H1 (cell line): ENCODE measurements at regions not wholly inside any gene's neighbourhood (a gene's known extent, or its start where the extent isn't known, plus 50 kb on each side); places are given as distances from the start of the nearest gene placed in this dataset.

Experiments
- CTCF ChIA-PET: fragments of 300-600 bp; sonication (Branson Sonifier 250); formaldehyde crosslinking; loops from one replicate; lab custom pipeline; 2021; ENCODE audit not compliant: partially characterized antibody; lab: Charles Lee
- POLR2A ChIA-PET: fragments of 300-600 bp; sonication (Branson Sonifier 250); formaldehyde crosslinking; loops from one replicate; lab custom pipeline; 2021; ENCODE audit warnings: inconsistent platforms; ENCODE audit not compliant: partially characterized antibody; lab: Charles Lee
- DNase-seq, 2 experiments: peaks; one replicate each; pipeline versions ENCODE4 v3.0.0 to v3.0.0-alpha.2; 2010 to 2022; ENCODE audit warnings: low spot score in 2 of 2, low read depth in 1 of 2, mixed read lengths in 1 of 2
- FAIRE-seq: peaks from 2 replicates; lab custom pipeline; 2011; peaks lifted over from hg19 to GRCh38; lab: Jason Lieb, UNC
- H2AFZ ChIP-seq: 2 replicates; pipeline ENCODE4 v1.8.1; 2012; ENCODE audit warnings: low read length, inconsistent platforms
- H2AK5ac ChIP-seq: 2 replicates; pipeline ENCODE4 v1.6.1; 2013; ENCODE audit warnings: low read depth, low read length
- H2BK120ac ChIP-seq: replicated peaks from 2 replicates; pipeline ENCODE3; 2013; ENCODE audit warnings: low read depth, low read length, inconsistent platforms
- H2BK12ac ChIP-seq: 2 replicates; pipeline ENCODE4 v1.6.1; 2013; ENCODE audit warnings: low read depth, low read length
- H2BK15ac ChIP-seq: 2 replicates; pipeline ENCODE4 v1.6.1; 2013; ENCODE audit warnings: low read length
- H2BK20ac ChIP-seq: 2 replicates; pipeline ENCODE4 v1.6.1; 2013; ENCODE audit warnings: low read length
- H2BK5ac ChIP-seq: 2 replicates; pipeline ENCODE4 v1.6.1; 2013; ENCODE audit warnings: low read depth, low read length
- H3K14ac ChIP-seq: 2 replicates; pipeline ENCODE4 v1.6.1; 2013; ENCODE audit warnings: inconsistent platforms; ENCODE audit not compliant: insufficient read length
- H3K18ac ChIP-seq: 2 replicates; pipeline ENCODE4 v1.6.1; 2013; ENCODE audit warnings: low read length; ENCODE audit errors: extremely low read depth
- H3K23ac ChIP-seq: 2 replicates; pipeline ENCODE4 v1.6.1; 2013; ENCODE audit warnings: inconsistent platforms; ENCODE audit not compliant: insufficient read length
- H3K23me2 ChIP-seq: 2 replicates; pipeline ENCODE4 v1.6.1; 2013; ENCODE audit warnings: low read depth, low read length
- H3K27ac ChIP-seq: 2 replicates; pipeline ENCODE4 v1.6.1; 2011; ENCODE audit warnings: low read depth, low read length, inconsistent platforms
- H3K27me3 ChIP-seq, 4 experiments: replicated peaks in 1 of 4; 1 replicate in 1 of 4; 2 replicates in 3 of 4; pipeline versions ENCODE4 v1.6.1 to v1.8.1; 2011 to 2013; ENCODE audit warnings: low read length in 3 of 4, mild to moderate bottlenecking in 3 of 4, inconsistent platforms in 2 of 4, mixed read lengths in 2 of 4, moderate library complexity in 1 of 4; ENCODE audit not compliant: control insufficient read depth in 3 of 4, insufficient read depth in 3 of 4; ENCODE audit errors: extremely low read depth in 1 of 4
- H3K36me3 ChIP-seq, 4 experiments: 2 replicates each; pipeline versions ENCODE4 v1.6.1 to v1.8.1; 2011 to 2013; ENCODE audit warnings: mild to moderate bottlenecking in 4 of 4, low read length in 3 of 4, moderate library complexity in 2 of 4, control low read depth in 1 of 4, inconsistent platforms in 1 of 4; ENCODE audit not compliant: insufficient read depth in 4 of 4, control insufficient read depth in 2 of 4
- H3K4ac ChIP-seq: replicated peaks from 2 replicates; pipeline ENCODE3; 2013; ENCODE audit warnings: low read length, low read depth, mixed read lengths, inconsistent platforms; ENCODE audit not compliant: insufficient read length
- H3K4me1 ChIP-seq, 4 experiments: replicated peaks in 1 of 4; 1 replicate in 1 of 4; 2 replicates in 3 of 4; pipeline versions ENCODE4 v1.6.1 to v1.8.1; 2011 to 2013; ENCODE audit warnings: low read length in 3 of 4, inconsistent platforms in 2 of 4, mixed read lengths in 1 of 4; ENCODE audit not compliant: insufficient read depth in 4 of 4, control insufficient read depth in 3 of 4
- H3K4me2 ChIP-seq, 2 experiments: 2 replicates each; pipeline versions ENCODE4 v1.6.1 to v1.8.1; 2011 to 2013; ENCODE audit warnings: low read depth in 2 of 2, low read length in 2 of 2, control low read depth in 1 of 2, inconsistent platforms in 1 of 2, mild to moderate bottlenecking in 1 of 2; ENCODE audit not compliant: insufficient read depth in 1 of 2
- H3K4me3 ChIP-seq, 4 experiments: fragments of 200-600, 300-600 bp in 1 of 4; sonication (generic), shearing (Covaris generic), sonication (Bioruptor Twin) in 1 of 4; 2 replicates each; pipeline versions ENCODE4 v1.5.1 to v1.8.1; 2011 to 2016; ENCODE audit warnings: low read length in 4 of 4, low read depth in 3 of 4, control low read depth in 2 of 4, inconsistent platforms in 2 of 4, mild to moderate bottlenecking in 2 of 4, mixed read lengths in 1 of 4, moderate library complexity in 1 of 4; ENCODE audit not compliant: insufficient read depth in 2 of 4; ENCODE audit errors: extremely low read depth in 1 of 4
- H3K56ac ChIP-seq: replicated peaks from 2 replicates; pipeline ENCODE3; 2013; ENCODE audit warnings: low read depth, mild to moderate bottlenecking, mixed read lengths, low read length, inconsistent platforms; ENCODE audit not compliant: insufficient read length
- H3K79me1 ChIP-seq: 2 replicates; pipeline ENCODE4 v1.6.1; 2013; ENCODE audit warnings: low read depth, low read length, control low read depth
- H3K79me2 ChIP-seq, 2 experiments: 2 replicates each; pipeline versions ENCODE4 v1.6.1 to v1.8.1; 2012 to 2013; ENCODE audit warnings: low read length in 2 of 2, mild to moderate bottlenecking in 2 of 2, inconsistent platforms in 1 of 2; ENCODE audit not compliant: insufficient read depth in 2 of 2, control insufficient read depth in 1 of 2
- H3K9ac ChIP-seq, 4 experiments: replicated peaks in 1 of 4; 1 replicate in 1 of 4; 2 replicates in 3 of 4; pipeline versions ENCODE4 v1.6.1 to v1.8.1; 2011 to 2013; ENCODE audit warnings: low read depth in 3 of 4, low read length in 3 of 4, control low read depth in 2 of 4, mild to moderate bottlenecking in 2 of 4, moderate library complexity in 2 of 4, inconsistent platforms in 1 of 4; ENCODE audit errors: extremely low read depth in 1 of 4
- H3K9me3 ChIP-seq, 2 experiments: 2 replicates each; pipeline versions ENCODE4 v1.6.1 to v1.8.1; 2012 to 2013; ENCODE audit warnings: mild to moderate bottlenecking in 2 of 2, moderate library complexity in 2 of 2, control low read depth in 1 of 2, inconsistent platforms in 1 of 2, low read depth in 1 of 2, low read length in 1 of 2, mixed read lengths in 1 of 2; ENCODE audit not compliant: insufficient read depth in 2 of 2
- H4K20me1 ChIP-seq, 2 experiments: replicated peaks in 1 of 2; 2 replicates each; pipeline versions ENCODE3 to v1.8.1; 2011 to 2013; ENCODE audit warnings: inconsistent platforms in 2 of 2, low read length in 2 of 2, mild to moderate bottlenecking in 1 of 2; ENCODE audit not compliant: insufficient read depth in 2 of 2, control insufficient read depth in 1 of 2
- H4K5ac ChIP-seq: 2 replicates; pipeline ENCODE4 v1.6.1; 2013; ENCODE audit warnings: low read length, low read depth, mixed read lengths, inconsistent platforms; ENCODE audit not compliant: insufficient read length
- H4K8ac ChIP-seq: 2 replicates; pipeline ENCODE4 v1.8.0; 2013; ENCODE audit warnings: mild to moderate bottlenecking, moderate library complexity, low read length, inconsistent platforms; ENCODE audit not compliant: insufficient read depth; ENCODE audit errors: extremely low read depth
- H4K91ac ChIP-seq: replicated peaks from 2 replicates; pipeline ENCODE3; 2013; ENCODE audit warnings: low read length, mixed read lengths, inconsistent platforms; ENCODE audit not compliant: insufficient read length
- ATF2 ChIP-seq: IDR thresholded peaks from 2 replicates; pipeline ENCODE4 v1.6.1; 2012; ENCODE audit warnings: low read length, inconsistent platforms
- EP300 ChIP-seq, 2 experiments: IDR thresholded peaks; 1 replicate in 1 of 2; 2 replicates in 1 of 2; pipeline ENCODE4 v1.6.1; 2011 to 2012; ENCODE audit warnings: low read depth in 2 of 2, low read length in 2 of 2, mild to moderate bottlenecking in 2 of 2, borderline replicate concordance in 1 of 2, inconsistent platforms in 1 of 2, moderate library complexity in 1 of 2
- HDAC2 ChIP-seq, 2 experiments: fragments of 300-600 bp in 1 of 2; sonication (generic) in 1 of 2; IDR thresholded peaks; 2 replicates each; pipeline ENCODE4 v1.6.1; 2011 to 2012; ENCODE audit warnings: low read depth in 2 of 2, low read length in 2 of 2, mild to moderate bottlenecking in 2 of 2, moderate library complexity in 2 of 2, borderline replicate concordance in 1 of 2, inconsistent platforms in 1 of 2
- JUN ChIP-seq: IDR thresholded peaks from 2 replicates; pipeline ENCODE4 v1.6.1; 2011; ENCODE audit warnings: low read depth, mild to moderate bottlenecking, improper control_type of control experiment, low read length
- JUND ChIP-seq: IDR thresholded peaks from 2 replicates; pipeline ENCODE4 v1.6.1; 2011; ENCODE audit warnings: mild to moderate bottlenecking, improper control_type of control experiment, low read length
- POU5F1 ChIP-seq: IDR thresholded peaks from 2 replicates; pipeline ENCODE4 v1.6.1; 2011; ENCODE audit warnings: low read depth, mild to moderate bottlenecking, low read length, moderate library complexity
- RNF2 ChIP-seq: fragments of 200-900, 300-1000 bp; sonication (generic); IDR thresholded peaks from 2 replicates; pipeline ENCODE4 v1.7.1; 2016; ENCODE audit warnings: borderline replicate concordance, low read depth, mild to moderate bottlenecking, antibody characterized with exemption, low read length; ENCODE audit not compliant: poor library complexity, severe bottlenecking; ENCODE audit errors: missing control alignments
- TAF1 ChIP-seq: IDR thresholded peaks from 2 replicates; pipeline ENCODE4 v1.6.1; 2011; ENCODE audit warnings: mild to moderate bottlenecking, low read depth, low read length
- TEAD4 ChIP-seq: IDR thresholded peaks from 2 replicates; pipeline ENCODE4 v1.6.1; 2012; ENCODE audit warnings: low read depth, low read length, inconsistent platforms, mixed read lengths
- YY1 ChIP-seq: IDR thresholded peaks from 2 replicates; pipeline ENCODE4 v1.6.1; 2011; ENCODE audit warnings: low read depth, mild to moderate bottlenecking, low read length
- WGBS, 2 experiments: shearing (Covaris generic) in 1 of 2; methylation state at CpG; one replicate each; pipeline versions ENCODE4 v1.1.6 to v1.1.7; 2013 to 2015; ENCODE audit warnings: low lambda C conversion rate in 2 of 2, mixed read lengths in 2 of 2, inconsistent platforms in 1 of 2, low coverage in 1 of 2, missing lambda C conversion rate in 1 of 2; ENCODE audit not compliant: insufficient replicate concordance in 2 of 2, insufficient coverage in 1 of 2, insufficient read length in 1 of 2; ENCODE audit errors: extremely low coverage in 1 of 2, missing lambda C conversion rate in 1 of 2; 5-methylcytosine and 5-hydroxymethylcytosine counted together

GRCh38 chr5:17364987-17365810, 132.8 kb upstream of the TAF11L2 start:
- H4K20me1 ChIP-seq, result no peaks in the 10 kb centered on the region
- 0 out of 2 replicates have a peak overlapping the region, but pooled peaks have one; percentile 4 for H2BK12ac ChIP-seq
- H3K4me2 ChIP-seq, result no peak overlapping the region
- FAIRE-seq (no peak), DNase-seq (no peak)
- no peak overlapping the region for H2AK5ac ChIP-seq
- H3K14ac ChIP-seq, result no peak overlapping the region
- no peak overlapping the region for H2BK5ac ChIP-seq
- no peaks in the 10 kb centered on the region for H3K23me2 ChIP-seq
- H3K56ac ChIP-seq, result no peak overlapping the region
- H3K23ac ChIP-seq, result no peak overlapping the region
- H3K9me3 ChIP-seq, result no peaks in the 10 kb centered on the region
- 80% methylated on average over 4 of the region's 4 CpGs; no CpG with 5 or more reads in 1 of the 2 experiments for WGBS, 2 experiments
- POLR2A ChIA-PET, result no interaction called here
- H4K5ac ChIP-seq, result no peak overlapping the region
- no peak overlapping the region for H4K91ac ChIP-seq
- H3K79me2 ChIP-seq, result no peaks in the 10 kb centered on the region
- H3K4ac ChIP-seq, result no peak overlapping the region
- no peak overlapping the region for H3K27ac ChIP-seq
- H3K27me3 ChIP-seq, result no peaks in the 10 kb centered on the region
- no peak overlapping the region for H3K4me3 ChIP-seq
- H4K8ac ChIP-seq, result no peak overlapping the region
- CTCF ChIA-PET, result interaction anchor here (1.0 to 1.3 kb wide), 2 partner anchors 16 to 149 kb away, joined by 4 read pairs; no protein-coding TSS in a partner anchor
- peaks cover 0 to 10% (median 6%) of the 10 kb centered on the region in 4 experiments; a peak in 4 of 7 replicates for H3K4me1 ChIP-seq
- no peak overlapping the region for H2BK15ac ChIP-seq
- no peak overlapping the region for H2BK120ac ChIP-seq
- H3K18ac ChIP-seq, result no peak overlapping the region
- no peak overlapping the region for H3K9ac ChIP-seq
- no peak overlapping the region for H2AFZ ChIP-seq
- 0 out of 2 replicates have a peak overlapping the region, but pooled peaks have one; percentile 44 for H2BK20ac ChIP-seq
- no peaks in the 10 kb centered on the region for H3K79me1 ChIP-seq
- H3K36me3 ChIP-seq, result no peaks in the 10 kb centered on the region
- TF ChIP-seq ATF2 (no peak), YY1 (no peak), JUN (no peak), POU5F1 (no peak), TEAD4 (no peak), EP300 (IDR thresholded peaks at IDR 0.05; ENCODE audit: borderline replicate concordance in 1 of 2, low read depth in 2 of 2, low read length in 2 of 2) (no peak), JUND (no peak), HDAC2 (IDR thresholded peaks at IDR 0.05; ENCODE audit: borderline replicate concordance in 1 of 2, low read depth in 2 of 2, low read length in 2 of 2) (no peak), RNF2 (no peak), TAF1 (no peak)
